ENCODE measurements at regions not wholly inside any gene's neighbourhood (a gene's known extent, or its start where the extent isn't known, plus 50 kb on each side); places are given as distances from the start of the nearest gene placed in this dataset.

GRCh38 chr1:114336360-114336759, 174.6 kb downstream of the TRIM33 start:
- TF ChIP-seq, protein P1, sequence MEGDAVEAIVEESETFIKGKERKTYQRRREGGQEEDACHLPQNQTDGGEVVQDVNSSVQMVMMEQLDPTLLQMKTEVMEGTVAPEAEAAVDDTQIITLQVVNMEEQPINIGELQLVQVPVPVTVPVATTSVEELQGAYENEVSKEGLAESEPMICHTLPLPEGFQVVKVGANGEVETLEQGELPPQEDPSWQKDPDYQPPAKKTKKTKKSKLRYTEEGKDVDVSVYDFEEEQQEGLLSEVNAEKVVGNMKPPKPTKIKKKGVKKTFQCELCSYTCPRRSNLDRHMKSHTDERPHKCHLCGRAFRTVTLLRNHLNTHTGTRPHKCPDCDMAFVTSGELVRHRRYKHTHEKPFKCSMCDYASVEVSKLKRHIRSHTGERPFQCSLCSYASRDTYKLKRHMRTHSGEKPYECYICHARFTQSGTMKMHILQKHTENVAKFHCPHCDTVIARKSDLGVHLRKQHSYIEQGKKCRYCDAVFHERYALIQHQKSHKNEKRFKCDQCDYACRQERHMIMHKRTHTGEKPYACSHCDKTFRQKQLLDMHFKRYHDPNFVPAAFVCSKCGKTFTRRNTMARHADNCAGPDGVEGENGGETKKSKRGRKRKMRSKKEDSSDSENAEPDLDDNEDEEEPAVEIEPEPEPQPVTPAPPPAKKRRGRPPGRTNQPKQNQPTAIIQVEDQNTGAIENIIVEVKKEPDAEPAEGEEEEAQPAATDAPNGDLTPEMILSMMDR (IDR thresholded peaks at IDR 0.05; ENCODE audit: insufficient read depth, low read depth, low read length, missing control alignments) = no peak
- no peak for DNase-seq (ENCODE audit: low read depth)
- no peak overlapping the region for H3K4me3 ChIP-seq (ENCODE audit: low read depth, low read length)

DNA sequence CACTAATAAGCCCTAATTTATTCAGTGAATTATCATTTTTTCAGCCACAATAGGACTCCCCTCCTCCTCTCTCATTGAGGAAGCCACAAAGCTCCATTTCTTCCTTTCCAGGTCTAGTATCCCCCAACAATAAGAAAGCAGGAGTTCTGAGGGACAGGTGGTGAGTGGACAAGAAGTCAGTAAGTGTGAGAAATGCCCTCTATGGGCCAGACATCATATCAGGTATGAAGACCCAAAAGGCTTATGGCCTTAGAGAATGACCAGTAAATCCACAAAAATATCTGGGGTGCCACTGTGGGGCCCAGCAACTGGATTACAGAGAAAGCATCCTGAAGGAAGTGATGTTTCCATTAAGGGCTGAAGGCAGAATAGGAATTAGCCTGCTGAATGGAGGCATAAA, 175.7 kb downstream of the TRIM33 start:
- no peak for DNase-seq (ENCODE audit: low read depth)
- no peak overlapping the region for H3K4me3 ChIP-seq (ENCODE audit: low read depth, low read length)
- TF ChIP-seq, protein P1 (IDR thresholded peaks at IDR 0.05; ENCODE audit: insufficient read depth, low read depth, low read length, missing control alignments) = no peak

DNA sequence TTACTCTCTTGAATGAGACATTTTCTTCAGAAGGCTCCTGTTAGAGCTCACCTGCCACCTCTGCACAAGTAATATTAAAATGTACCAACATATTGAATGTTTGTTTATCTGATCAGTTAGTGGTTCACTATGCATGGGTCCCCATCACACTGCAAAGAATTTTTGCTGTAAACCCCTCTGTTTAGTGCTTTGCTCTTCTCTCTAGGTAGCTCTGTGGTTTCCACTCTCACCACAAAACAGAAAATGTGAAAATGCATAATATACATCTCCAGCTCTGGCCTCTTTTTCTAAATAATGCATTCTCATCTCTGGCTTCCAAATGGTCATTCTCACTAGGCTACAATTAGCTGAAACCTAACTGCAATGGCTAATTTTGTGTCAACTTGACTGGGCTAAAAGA, 176.7 kb downstream of the TRIM33 start:
- TF ChIP-seq, protein P1 (IDR thresholded peaks at IDR 0.05; ENCODE audit: insufficient read depth, low read depth, low read length, missing control alignments) = no peak
- no peak overlapping the region for H3K4me3 ChIP-seq (ENCODE audit: low read depth, low read length)
- no peak for DNase-seq (ENCODE audit: low read depth)

GRCh38 chr1:114333690-114334089, 177.3 kb downstream of the TRIM33 start:
- no peak overlapping the region for H3K4me3 ChIP-seq (ENCODE audit: low read depth, low read length)
- no peak for DNase-seq (ENCODE audit: low read depth)
- TF ChIP-seq, protein P1 (IDR thresholded peaks at IDR 0.05; ENCODE audit: insufficient read depth, low read depth, low read length, missing control alignments) = no peak

DNA sequence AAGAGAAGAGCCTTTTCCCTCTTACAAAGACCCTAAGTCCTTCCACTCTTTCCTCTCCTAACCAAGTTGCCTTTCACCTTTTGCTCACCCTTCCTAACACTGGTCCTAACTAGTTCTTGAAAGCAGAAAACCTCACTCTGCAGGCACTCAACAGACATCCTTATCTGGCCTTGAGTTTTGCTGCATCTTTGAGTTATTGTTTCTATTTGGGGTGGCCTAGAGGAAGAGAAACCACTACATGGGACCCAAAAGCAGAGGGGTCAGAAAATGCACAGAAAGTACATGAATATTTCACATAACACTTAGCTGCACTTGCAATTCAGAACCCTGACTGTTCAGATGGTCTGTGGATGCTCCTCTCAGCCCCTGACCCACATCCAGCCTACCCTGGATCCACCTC, 178.3 kb upstream of the SYT6 start:
- DNase-seq (ENCODE audit: low read depth) = peak; percentile 21
- H3K4me3 ChIP-seq (ENCODE audit: low read depth, low read length) = no peak overlapping the region
- TF ChIP-seq, protein P1 (IDR thresholded peaks at IDR 0.05; ENCODE audit: insufficient read depth, low read depth, low read length, missing control alignments) = no peak

DNA sequence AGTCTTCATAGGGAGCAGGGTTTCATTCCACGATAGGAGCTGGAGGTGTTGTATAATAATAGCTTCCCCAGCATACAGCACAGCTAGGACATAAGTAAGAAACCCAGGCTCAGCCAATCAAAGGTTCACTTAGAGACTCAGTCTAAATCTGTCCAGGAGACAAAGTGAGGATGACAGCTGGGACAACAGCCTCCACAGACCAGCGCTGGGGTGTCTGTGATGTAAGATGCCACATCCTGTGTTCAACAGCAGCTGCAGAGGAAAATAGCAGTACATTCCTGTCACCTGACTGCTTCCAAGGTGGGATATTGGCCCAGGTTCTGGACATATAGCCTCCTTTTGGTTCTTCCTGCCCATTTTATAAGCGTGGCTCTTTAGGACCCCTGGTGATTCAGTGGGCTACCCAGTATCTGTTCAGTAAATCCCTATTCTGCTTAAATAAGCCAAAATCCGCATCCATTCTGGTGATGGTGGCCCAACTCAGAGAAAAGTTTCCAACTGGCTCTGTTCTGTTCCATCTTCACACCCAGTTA, 176.8 kb upstream of the SYT6 start:
- TF ChIP-seq, protein P1 (IDR thresholded peaks at IDR 0.05; ENCODE audit: insufficient read depth, low read depth, low read length, missing control alignments) = no peak
- H3K4me3 ChIP-seq (ENCODE audit: low read depth, low read length) = no peak overlapping the region
- DNase-seq (ENCODE audit: low read depth) = peak; percentile 14

DNA sequence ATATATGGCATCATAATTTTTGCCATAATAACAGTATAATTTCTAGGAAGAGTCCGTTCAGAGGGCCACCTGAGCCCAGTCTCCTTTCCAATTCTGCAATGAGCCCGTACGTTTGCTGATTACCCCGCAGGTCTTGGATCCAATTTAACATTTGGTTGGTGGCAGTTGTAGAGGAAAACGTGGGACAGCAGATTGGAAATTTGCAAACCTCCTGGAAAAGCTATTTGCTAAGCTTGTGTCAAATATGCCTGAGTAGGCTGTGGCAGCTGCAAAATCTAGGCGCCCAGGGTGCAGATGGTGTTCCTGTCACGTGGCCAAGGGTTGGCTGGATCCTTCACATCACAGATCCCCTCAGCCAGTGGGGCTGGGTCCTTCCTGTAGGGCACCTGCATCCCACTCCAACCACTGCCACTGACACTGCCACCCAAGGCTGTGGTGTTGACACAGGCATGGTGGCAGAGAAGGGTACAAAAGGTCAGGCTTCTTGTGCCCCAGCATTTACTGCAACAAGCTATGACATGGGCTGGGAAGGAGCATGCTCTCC, 174.8 kb upstream of the SYT6 start:
- no peak overlapping the region for H3K4me3 ChIP-seq (ENCODE audit: low read depth, low read length)
- DNase-seq (ENCODE audit: low read depth) = no peak
- TF ChIP-seq, protein P1 (IDR thresholded peaks at IDR 0.05; ENCODE audit: insufficient read depth, low read depth, low read length, missing control alignments) = no peak
